SU-DHL-6 (cell line): ENCODE measurements at regions not wholly inside any gene's neighbourhood (a gene's known extent, or its start where the extent isn't known, plus 50 kb on each side); places are given as distances from the start of the nearest gene placed in this dataset.

Source experiments
- H2AFZ ChIP-seq: fragments of 200-600 bp; sonication (generic); 2 replicates; pipeline ENCODE4 v1.6.1; 2014; ENCODE audit warnings: low read depth, mild to moderate bottlenecking, moderate library complexity, mixed read lengths, antibody characterized with exemption, low read length; ENCODE audit not compliant: severe bottlenecking
- H3F3A ChIP-seq: fragments of 200-600 bp; shearing (Covaris generic); 2 replicates; pipeline ENCODE4 v1.6.0; 2016; ENCODE audit warnings: antibody characterized with exemption, mild to moderate bottlenecking; ENCODE audit not compliant: insufficient read depth
- H3K27ac ChIP-seq: fragments of 200-600 bp; sonication (generic); 2 replicates; pipeline ENCODE4 v1.5.1; 2016; ENCODE audit warnings: low read depth, mild to moderate bottlenecking, low read length, moderate library complexity, mixed read lengths
- H3K27me3 ChIP-seq: fragments of 200-600 bp; sonication (generic), shearing (Covaris generic); 2 replicates; pipeline ENCODE4 v1.6.0; 2014; ENCODE audit warnings: mild to moderate bottlenecking, low read length
- H3K36me3 ChIP-seq: fragments of 200-600 bp; sonication (generic); 2 replicates; pipeline ENCODE4 v1.6.1; 2014; ENCODE audit warnings: mild to moderate bottlenecking, low read length, mixed read lengths
- H3K4me2 ChIP-seq: fragments of 300-600, 200-600 bp; shearing (Covaris generic), sonication (generic); 2 replicates; pipeline ENCODE4 v1.6.0; 2014; ENCODE audit warnings: low read length, low read depth, mild to moderate bottlenecking; ENCODE audit not compliant: poor library complexity, severe bottlenecking
- H3K4me3 ChIP-seq: fragments of 200-600 bp; sonication (generic); 2 replicates; pipeline ENCODE4 v1.5.1; 2014; ENCODE audit warnings: antibody characterized with exemption, low read length, mild to moderate bottlenecking, mixed read lengths; ENCODE audit not compliant: insufficient read depth, poor library complexity, severe bottlenecking
- H3K79me2 ChIP-seq: fragments of 200-600 bp; sonication (generic); 2 replicates; pipeline ENCODE4 v1.6.1; 2014; ENCODE audit warnings: mild to moderate bottlenecking, low read length, moderate library complexity; ENCODE audit not compliant: insufficient read depth
- H3K9ac ChIP-seq: fragments of 200-600 bp; sonication (generic); 2 replicates; pipeline ENCODE4 v1.7.0; 2014; ENCODE audit warnings: mild to moderate bottlenecking, low read length
- H3K9me2 ChIP-seq: fragments of 200-600 bp; sonication (generic); replicated peaks from 2 replicates; pipeline ENCODE4 v1.6.1; 2014; ENCODE audit warnings: low read length; ENCODE audit not compliant: insufficient read depth
- H3K9me3 ChIP-seq: fragments of 200-600 bp; sonication (generic); 2 replicates; pipeline ENCODE4 v1.6.1; 2014; ENCODE audit warnings: low read length, mixed read lengths; ENCODE audit not compliant: insufficient read depth
- H4K20me1 ChIP-seq: fragments of 200-600 bp; sonication (generic); 2 replicates; pipeline ENCODE4 v1.6.1; 2014; ENCODE audit warnings: low read depth, mild to moderate bottlenecking, antibody characterized with exemption, low read length, moderate library complexity, mixed read lengths
- EZH2phosphoT487 ChIP-seq: fragments of 200-600 bp; sonication (generic), shearing (Covaris generic); conservative IDR thresholded peaks from 2 replicates; pipeline ENCODE4 v1.6.1; 2018; ENCODE audit warnings: mild to moderate bottlenecking, antibody characterized with exemption, low read length, moderate library complexity, mixed read lengths
- TF ChIP-seq, protein P1 (sequence below): fragments of 200-600 bp; sonication (generic); IDR thresholded peaks from one replicate; pipeline ENCODE4 v1.5.1; 2017; ENCODE audit warnings: antibody characterized with exemption, mild to moderate bottlenecking, low read length, moderate library complexity; ENCODE audit not compliant: insufficient read depth, poor library complexity, severe bottlenecking

GRCh38 chr16:55179852-55180585, 144.0 kb upstream of the IRX6 start:
- Histone ChIP-seq H3K79me2 (no peaks in the 10 kb centered on the region), H3K9me3 (no peaks in the 10 kb centered on the region; the same call in 1 of the 2 replicates), H3K9ac (no peak overlapping the region), H3K27me3 (no peaks in the 10 kb centered on the region), H3K36me3 (no peaks in the 10 kb centered on the region), H3F3A (no peaks in the 10 kb centered on the region), H4K20me1 (no peaks in the 10 kb centered on the region), H3K9me2 (no peaks in the 10 kb centered on the region), H3K4me3 (no peak overlapping the region), H2AFZ (no peak overlapping the region), H3K4me2 (no peak overlapping the region), H3K27ac (no peak overlapping the region)
- TF ChIP-seq, protein P1, sequence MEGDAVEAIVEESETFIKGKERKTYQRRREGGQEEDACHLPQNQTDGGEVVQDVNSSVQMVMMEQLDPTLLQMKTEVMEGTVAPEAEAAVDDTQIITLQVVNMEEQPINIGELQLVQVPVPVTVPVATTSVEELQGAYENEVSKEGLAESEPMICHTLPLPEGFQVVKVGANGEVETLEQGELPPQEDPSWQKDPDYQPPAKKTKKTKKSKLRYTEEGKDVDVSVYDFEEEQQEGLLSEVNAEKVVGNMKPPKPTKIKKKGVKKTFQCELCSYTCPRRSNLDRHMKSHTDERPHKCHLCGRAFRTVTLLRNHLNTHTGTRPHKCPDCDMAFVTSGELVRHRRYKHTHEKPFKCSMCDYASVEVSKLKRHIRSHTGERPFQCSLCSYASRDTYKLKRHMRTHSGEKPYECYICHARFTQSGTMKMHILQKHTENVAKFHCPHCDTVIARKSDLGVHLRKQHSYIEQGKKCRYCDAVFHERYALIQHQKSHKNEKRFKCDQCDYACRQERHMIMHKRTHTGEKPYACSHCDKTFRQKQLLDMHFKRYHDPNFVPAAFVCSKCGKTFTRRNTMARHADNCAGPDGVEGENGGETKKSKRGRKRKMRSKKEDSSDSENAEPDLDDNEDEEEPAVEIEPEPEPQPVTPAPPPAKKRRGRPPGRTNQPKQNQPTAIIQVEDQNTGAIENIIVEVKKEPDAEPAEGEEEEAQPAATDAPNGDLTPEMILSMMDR = no peak

GRCh38 chr16:55184052-55184451, 140.0 kb upstream of the IRX6 start:
- TF ChIP-seq, protein P1 = no peak
- no peak for TF ChIP-seq EZH2phosphoT487
- Histone ChIP-seq H3K4me3 (no peak overlapping the region), H4K20me1 (no peaks in the 10 kb centered on the region), H3K79me2 (no peaks in the 10 kb centered on the region), H3F3A (no peaks in the 10 kb centered on the region), H3K4me2 (no peak overlapping the region), H2AFZ (no peak overlapping the region), H3K27ac (no peak overlapping the region), H3K9ac (no peak overlapping the region), H3K27me3 (no peaks in the 10 kb centered on the region), H3K9me3 (no peaks in the 10 kb centered on the region), H3K9me2 (no peaks in the 10 kb centered on the region), H3K36me3 (no peaks in the 10 kb centered on the region)

- TF ChIP-seq, protein P1 = no peak
- no peak for TF ChIP-seq EZH2phosphoT487
- Histone ChIP-seq H3K27me3 (no peaks in the 10 kb centered on the region), H3K9me3 (no peaks in the 10 kb centered on the region), H3K4me3 (no peak overlapping the region), H3K27ac (no peak overlapping the region), H3F3A (no peaks in the 10 kb centered on the region), H3K36me3 (no peaks in the 10 kb centered on the region), H3K9ac (no peak overlapping the region), H3K79me2 (no peaks in the 10 kb centered on the region), H2AFZ (no peak overlapping the region), H3K4me2 (no peak overlapping the region), H4K20me1 (no peaks in the 10 kb centered on the region), H3K9me2 (no peaks in the 10 kb centered on the region)
Measured at GRCh38 chr16:55184619-55185018, 139.4 kb upstream of the IRX6 start.
